H1 (cell line): ENCODE measurements at regions not wholly inside any gene's neighbourhood (a gene's known extent, or its start where the extent isn't known, plus 50 kb on each side); places are given as distances from the start of the nearest gene placed in this dataset.

Experiments used
- CTCF ChIA-PET: fragments of 300-600 bp; sonication (Branson Sonifier 250); formaldehyde crosslinking; loops from one replicate; lab custom pipeline; 2021; ENCODE audit not compliant: partially characterized antibody; lab: Charles Lee
- POLR2A ChIA-PET: fragments of 300-600 bp; sonication (Branson Sonifier 250); formaldehyde crosslinking; loops from one replicate; lab custom pipeline; 2021; ENCODE audit warnings: inconsistent platforms; ENCODE audit not compliant: partially characterized antibody; lab: Charles Lee
- DNase-seq, 2 experiments: peaks; one replicate each; pipeline versions ENCODE4 v3.0.0 to v3.0.0-alpha.2; 2010 to 2022; ENCODE audit warnings: low spot score in 2 of 2, low read depth in 1 of 2, mixed read lengths in 1 of 2
- FAIRE-seq: peaks from 2 replicates; lab custom pipeline; 2011; peaks lifted over from hg19 to GRCh38; lab: Jason Lieb, UNC
- H2AFZ ChIP-seq: 2 replicates; pipeline ENCODE4 v1.8.1; 2012; ENCODE audit warnings: low read length, inconsistent platforms
- H2AK5ac ChIP-seq: 2 replicates; pipeline ENCODE4 v1.6.1; 2013; ENCODE audit warnings: low read depth, low read length
- H2BK120ac ChIP-seq: replicated peaks from 2 replicates; pipeline ENCODE3; 2013; ENCODE audit warnings: low read depth, low read length, inconsistent platforms
- H2BK12ac ChIP-seq: 2 replicates; pipeline ENCODE4 v1.6.1; 2013; ENCODE audit warnings: low read depth, low read length
- H2BK15ac ChIP-seq: 2 replicates; pipeline ENCODE4 v1.6.1; 2013; ENCODE audit warnings: low read length
- H2BK20ac ChIP-seq: 2 replicates; pipeline ENCODE4 v1.6.1; 2013; ENCODE audit warnings: low read length
- H2BK5ac ChIP-seq: 2 replicates; pipeline ENCODE4 v1.6.1; 2013; ENCODE audit warnings: low read depth, low read length
- H3K14ac ChIP-seq: 2 replicates; pipeline ENCODE4 v1.6.1; 2013; ENCODE audit warnings: inconsistent platforms; ENCODE audit not compliant: insufficient read length
- H3K18ac ChIP-seq: 2 replicates; pipeline ENCODE4 v1.6.1; 2013; ENCODE audit warnings: low read length; ENCODE audit errors: extremely low read depth
- H3K23ac ChIP-seq: 2 replicates; pipeline ENCODE4 v1.6.1; 2013; ENCODE audit warnings: inconsistent platforms; ENCODE audit not compliant: insufficient read length
- H3K23me2 ChIP-seq: 2 replicates; pipeline ENCODE4 v1.6.1; 2013; ENCODE audit warnings: low read depth, low read length
- H3K27ac ChIP-seq: 2 replicates; pipeline ENCODE4 v1.6.1; 2011; ENCODE audit warnings: low read depth, low read length, inconsistent platforms
- H3K27me3 ChIP-seq, 4 experiments: replicated peaks in 1 of 4; 1 replicate in 1 of 4; 2 replicates in 3 of 4; pipeline versions ENCODE4 v1.6.1 to v1.8.1; 2011 to 2013; ENCODE audit warnings: low read length in 3 of 4, mild to moderate bottlenecking in 3 of 4, inconsistent platforms in 2 of 4, mixed read lengths in 2 of 4, moderate library complexity in 1 of 4; ENCODE audit not compliant: control insufficient read depth in 3 of 4, insufficient read depth in 3 of 4; ENCODE audit errors: extremely low read depth in 1 of 4
- H3K36me3 ChIP-seq, 4 experiments: 2 replicates each; pipeline versions ENCODE4 v1.6.1 to v1.8.1; 2011 to 2013; ENCODE audit warnings: mild to moderate bottlenecking in 4 of 4, low read length in 3 of 4, moderate library complexity in 2 of 4, control low read depth in 1 of 4, inconsistent platforms in 1 of 4; ENCODE audit not compliant: insufficient read depth in 4 of 4, control insufficient read depth in 2 of 4
- H3K4ac ChIP-seq: replicated peaks from 2 replicates; pipeline ENCODE3; 2013; ENCODE audit warnings: low read length, low read depth, mixed read lengths, inconsistent platforms; ENCODE audit not compliant: insufficient read length
- H3K4me1 ChIP-seq, 4 experiments: replicated peaks in 1 of 4; 1 replicate in 1 of 4; 2 replicates in 3 of 4; pipeline versions ENCODE4 v1.6.1 to v1.8.1; 2011 to 2013; ENCODE audit warnings: low read length in 3 of 4, inconsistent platforms in 2 of 4, mixed read lengths in 1 of 4; ENCODE audit not compliant: insufficient read depth in 4 of 4, control insufficient read depth in 3 of 4
- H3K4me2 ChIP-seq, 2 experiments: 2 replicates each; pipeline versions ENCODE4 v1.6.1 to v1.8.1; 2011 to 2013; ENCODE audit warnings: low read depth in 2 of 2, low read length in 2 of 2, control low read depth in 1 of 2, inconsistent platforms in 1 of 2, mild to moderate bottlenecking in 1 of 2; ENCODE audit not compliant: insufficient read depth in 1 of 2
- H3K4me3 ChIP-seq, 4 experiments: fragments of 200-600, 300-600 bp in 1 of 4; sonication (generic), shearing (Covaris generic), sonication (Bioruptor Twin) in 1 of 4; 2 replicates each; pipeline versions ENCODE4 v1.5.1 to v1.8.1; 2011 to 2016; ENCODE audit warnings: low read length in 4 of 4, low read depth in 3 of 4, control low read depth in 2 of 4, inconsistent platforms in 2 of 4, mild to moderate bottlenecking in 2 of 4, mixed read lengths in 1 of 4, moderate library complexity in 1 of 4; ENCODE audit not compliant: insufficient read depth in 2 of 4; ENCODE audit errors: extremely low read depth in 1 of 4
- H3K56ac ChIP-seq: replicated peaks from 2 replicates; pipeline ENCODE3; 2013; ENCODE audit warnings: low read depth, mild to moderate bottlenecking, mixed read lengths, low read length, inconsistent platforms; ENCODE audit not compliant: insufficient read length
- H3K79me1 ChIP-seq: 2 replicates; pipeline ENCODE4 v1.6.1; 2013; ENCODE audit warnings: low read depth, low read length, control low read depth
- H3K79me2 ChIP-seq, 2 experiments: 2 replicates each; pipeline versions ENCODE4 v1.6.1 to v1.8.1; 2012 to 2013; ENCODE audit warnings: low read length in 2 of 2, mild to moderate bottlenecking in 2 of 2, inconsistent platforms in 1 of 2; ENCODE audit not compliant: insufficient read depth in 2 of 2, control insufficient read depth in 1 of 2
- H3K9ac ChIP-seq, 4 experiments: replicated peaks in 1 of 4; 1 replicate in 1 of 4; 2 replicates in 3 of 4; pipeline versions ENCODE4 v1.6.1 to v1.8.1; 2011 to 2013; ENCODE audit warnings: low read depth in 3 of 4, low read length in 3 of 4, control low read depth in 2 of 4, mild to moderate bottlenecking in 2 of 4, moderate library complexity in 2 of 4, inconsistent platforms in 1 of 4; ENCODE audit errors: extremely low read depth in 1 of 4
- H3K9me3 ChIP-seq, 2 experiments: 2 replicates each; pipeline versions ENCODE4 v1.6.1 to v1.8.1; 2012 to 2013; ENCODE audit warnings: mild to moderate bottlenecking in 2 of 2, moderate library complexity in 2 of 2, control low read depth in 1 of 2, inconsistent platforms in 1 of 2, low read depth in 1 of 2, low read length in 1 of 2, mixed read lengths in 1 of 2; ENCODE audit not compliant: insufficient read depth in 2 of 2
- H4K20me1 ChIP-seq, 2 experiments: replicated peaks in 1 of 2; 2 replicates each; pipeline versions ENCODE3 to v1.8.1; 2011 to 2013; ENCODE audit warnings: inconsistent platforms in 2 of 2, low read length in 2 of 2, mild to moderate bottlenecking in 1 of 2; ENCODE audit not compliant: insufficient read depth in 2 of 2, control insufficient read depth in 1 of 2
- H4K5ac ChIP-seq: 2 replicates; pipeline ENCODE4 v1.6.1; 2013; ENCODE audit warnings: low read length, low read depth, mixed read lengths, inconsistent platforms; ENCODE audit not compliant: insufficient read length
- H4K8ac ChIP-seq: 2 replicates; pipeline ENCODE4 v1.8.0; 2013; ENCODE audit warnings: mild to moderate bottlenecking, moderate library complexity, low read length, inconsistent platforms; ENCODE audit not compliant: insufficient read depth; ENCODE audit errors: extremely low read depth
- H4K91ac ChIP-seq: replicated peaks from 2 replicates; pipeline ENCODE3; 2013; ENCODE audit warnings: low read length, mixed read lengths, inconsistent platforms; ENCODE audit not compliant: insufficient read length
- BACH1 ChIP-seq: IDR thresholded peaks from 2 replicates; pipeline ENCODE4 v1.6.1; 2012; ENCODE audit warnings: low read length, improper control_type of control experiment
- RAD21 ChIP-seq, 2 experiments: IDR thresholded peaks in 1 of 2; conservative IDR thresholded peaks in 1 of 2; 2 replicates each; pipeline ENCODE4 v1.6.1; 2011; ENCODE audit warnings: low read depth in 2 of 2, low read length in 2 of 2, improper control_type of control experiment in 1 of 2, inconsistent platforms in 1 of 2, mild to moderate bottlenecking in 1 of 2, moderate library complexity in 1 of 2
- WGBS, 2 experiments: shearing (Covaris generic) in 1 of 2; methylation state at CpG; one replicate each; pipeline versions ENCODE4 v1.1.6 to v1.1.7; 2013 to 2015; ENCODE audit warnings: low lambda C conversion rate in 2 of 2, mixed read lengths in 2 of 2, inconsistent platforms in 1 of 2, low coverage in 1 of 2, missing lambda C conversion rate in 1 of 2; ENCODE audit not compliant: insufficient replicate concordance in 2 of 2, insufficient coverage in 1 of 2, insufficient read length in 1 of 2; ENCODE audit errors: extremely low coverage in 1 of 2, missing lambda C conversion rate in 1 of 2; 5-methylcytosine and 5-hydroxymethylcytosine counted together

GRCh38 chr1:186514367-186514766 lies 53.5 kb upstream of the PDC start:
- Histone ChIP-seq H2BK12ac (no peak overlapping the region), H3K79me1 (no peaks in the 10 kb centered on the region), H2BK120ac (no peak overlapping the region), H3K56ac (no peak overlapping the region), H3K4me3 (no peak overlapping the region), H2BK20ac (no peak overlapping the region), H4K5ac (no peak overlapping the region), H3K23ac (no peak overlapping the region), H3K18ac (no peak overlapping the region), H3K79me2 (no peaks in the 10 kb centered on the region), H3K9me3 (no peaks in the 10 kb centered on the region), H3K4me2 (0 out of 4 replicates have a peak overlapping the region, but pooled peaks of 1 of the 2 experiments have one; percentile 4), H3K4me1 (peaks cover 0 to 3% (median 0%) of the 10 kb centered on the region in 4 experiments; a peak in 1 of 7 replicates)
- POLR2A ChIA-PET, result interaction anchor here (0.6 kb wide), 1 partner anchor 224 kb away, joined by 3 read pairs; no protein-coding TSS in a partner anchor
- TF ChIP-seq RAD21 (IDR thresholded peaks at IDR 0.05 in 1 of 2, conservative IDR thresholded peaks at IDR 0.05 in 1 of 2; ENCODE audit: low read depth in 2 of 2, low read length in 2 of 2) (no peak), BACH1 (no peak)
- TF ChIP-seq, all 59 proteins: peak for 0
- Histone ChIP-seq H2AFZ (no peak overlapping the region), H3K27ac (no peak overlapping the region), H3K23me2 (no peaks in the 10 kb centered on the region), H2BK15ac (no peak overlapping the region), H2AK5ac (no peak overlapping the region), H3K27me3 (no peaks in the 10 kb centered on the region), H3K4ac (no peak overlapping the region), H4K20me1 (no peaks in the 10 kb centered on the region), H3K14ac (no peak overlapping the region), H4K91ac (no peak overlapping the region), H3K36me3 (no peaks in the 10 kb centered on the region), H3K9ac (no peak overlapping the region), H2BK5ac (no peak overlapping the region), H4K8ac (no peak overlapping the region)
- FAIRE-seq (no peak), DNase-seq (no peak)
- 80% methylated on average over 4 of the region's 4 CpGs; no CpG with 5 or more reads in 1 of the 2 experiments for WGBS, 2 experiments
- CTCF ChIA-PET, result no interaction called here
